CD1c-positive myeloid dendritic cell (primary cell): ENCODE measurements at regions not wholly inside any gene's neighbourhood (a gene's known extent, or its start where the extent isn't known, plus 50 kb on each side); places are given as distances from the start of the nearest gene placed in this dataset.

Experiments used
- DNase-seq: peaks from one replicate; pipeline ENCODE4 v3.0.0-alpha.2; 2016; ENCODE audit errors: extremely low spot score

- no peak for DNase-seq
These were observed 128.2 kb upstream of the TMEM161B start for GRCh38 chr5:88396751-88397281.

GRCh38 chr5:88396000-88396535, 127.4 kb upstream of the TMEM161B start:
- DNase-seq: no peak

GRCh38 chr5:88395264-88395663, 126.6 kb upstream of the TMEM161B start:
- no peak for DNase-seq

GRCh38 chr5:88394536-88395175, 126.0 kb upstream of the TMEM161B start:
- no peak for DNase-seq

GRCh38 chr5:88393716-88394535, 125.3 kb upstream of the TMEM161B start:
- DNase-seq: no peak

GRCh38 chr5:88393042-88393441, 124.4 kb upstream of the TMEM161B start:
- no peak for DNase-seq

GRCh38 chr5:88391991-88392390, 123.3 kb upstream of the TMEM161B start:
- no peak for DNase-seq

- DNase-seq: no peak
These were observed 122.5 kb upstream of the TMEM161B start for GRCh38 chr5:88391116-88391515.

- no peak for DNase-seq
These were observed 121.8 kb upstream of the TMEM161B start for GRCh38 chr5:88390481-88390880.

- no peak for DNase-seq
These were observed 121.4 kb upstream of the TMEM161B start for GRCh38 chr5:88390096-88390441.

GRCh38 chr5:88389338-88390095, 120.9 kb upstream of the TMEM161B start:
- DNase-seq: no peak

GRCh38 chr5:88388476-88389337, 120.1 kb upstream of the TMEM161B start:
- DNase-seq: no peak

- no peak for DNase-seq
These were observed 116.2 kb upstream of the TMEM161B start for GRCh38 chr5:88384886-88385285.

- no peak for DNase-seq
These were observed 111.7 kb upstream of the TMEM161B start for GRCh38 chr5:88380332-88380731.

- DNase-seq: no peak
These were observed 109.3 kb upstream of the TMEM161B start for GRCh38 chr5:88377705-88378656.

GRCh38 chr5:88377240-88377639, 108.6 kb upstream of the TMEM161B start:
- no peak for DNase-seq

GRCh38 chr5:88376728-88377127, 108.1 kb upstream of the TMEM161B start:
- DNase-seq: no peak

- no peak for DNase-seq
These were observed 105.7 kb upstream of the TMEM161B start for GRCh38 chr5:88374391-88374790.

- DNase-seq: no peak
These were observed 102.2 kb upstream of the TMEM161B start for GRCh38 chr5:88370824-88371223.

- DNase-seq: no peak
These were observed 99.6 kb upstream of the TMEM161B start for GRCh38 chr5:88368201-88368600.
